MCF 10A (cell line): ENCODE measurements at regions not wholly inside any gene's neighbourhood (a gene's known extent, or its start where the extent isn't known, plus 50 kb on each side); places are given as distances from the start of the nearest gene placed in this dataset.

Experiments
- BruUV-seq: library from RNA; stranded (reverse); fragments of 400-500 nt; replicated peaks from 2 replicates; lab custom pipeline; 2021; lab: Mats Ljungman, UMichigan
- CTCF ChIA-PET: fragments of 300-600 bp; sonication (Branson Sonifier 250); formaldehyde crosslinking; extraction: SDS; loops from one replicate; lab custom pipeline; 2021; ENCODE audit warnings: antibody characterized with exemption, inconsistent platforms; lab: Yijun Ruan, JAX
- POLR2A ChIA-PET: fragments of 300-600, 350-650 bp; sonication (Branson Sonifier 250); formaldehyde crosslinking; extraction: SDS; loops from one replicate; lab custom pipeline; 2020; ENCODE audit warnings: antibody characterized with exemption, inconsistent platforms; lab: Yijun Ruan, JAX
- DNase-seq: peaks from one replicate; pipeline ENCODE4 v3.0.0-alpha.2; 2018; ENCODE audit not compliant: unreplicated experiment
- H3K27ac Mint-ChIP-seq: one replicate; pipeline ENCODE4 v1.8.0; 2022; ENCODE audit warnings: mild to moderate bottlenecking, low read depth, mixed read lengths; ENCODE audit not compliant: unreplicated experiment
- H3K27me3 Mint-ChIP-seq: one replicate; pipeline ENCODE4 v1.8.0; 2022; ENCODE audit warnings: mixed read lengths; ENCODE audit not compliant: insufficient read depth, unreplicated experiment
- H3K36me3 Mint-ChIP-seq: one replicate; pipeline ENCODE4 v1.8.0; 2022; ENCODE audit warnings: mild to moderate bottlenecking, moderate library complexity, mixed read lengths; ENCODE audit not compliant: insufficient read depth, unreplicated experiment
- H3K4me1 Mint-ChIP-seq: one replicate; pipeline ENCODE4 v1.8.0; 2022; ENCODE audit warnings: mixed read lengths; ENCODE audit not compliant: insufficient read depth, unreplicated experiment
- H3K4me3 Mint-ChIP-seq: one replicate; pipeline ENCODE4 v1.8.0; 2022; ENCODE audit warnings: mild to moderate bottlenecking, moderate library complexity, mixed read lengths; ENCODE audit not compliant: unreplicated experiment
- H3K9me3 Mint-ChIP-seq: one replicate; pipeline ENCODE4 v1.8.0; 2022; ENCODE audit warnings: mixed read lengths; ENCODE audit not compliant: unreplicated experiment
- intact Hi-C: fragments of 100-400 bp; cut with micrococcal nuclease; formaldehyde crosslinking; loops from 2 replicates; pipeline ENCODE4 v1.14.1; 2022
- TF ChIP-seq, protein P1 (sequence below): fragments of 200-600 bp; IDR thresholded peaks from one replicate; pipeline ENCODE4 v1.8.0; 2022; ENCODE audit warnings: antibody characterized with exemption, mild to moderate bottlenecking; ENCODE audit not compliant: unreplicated experiment

GRCh38 chr2:85961053-85961452, 72.3 kb upstream of the ST3GAL5 start:
- intact Hi-C loops: no loop called here
- ChIA-PET POLR2A (no interaction called here), CTCF (interaction anchor here (0.6 kb wide), 1 partner anchor 661 kb away, joined by 4 read pairs; no protein-coding TSS in a partner anchor)
- no peak overlapping the region for H3K27ac Mint-ChIP-seq
- H3K27me3 Mint-ChIP-seq: no peaks in the 10 kb centered on the region
- no peak overlapping the region for H3K4me3 Mint-ChIP-seq
- H3K4me1 Mint-ChIP-seq: peaks cover 8% of the 10 kb centered on the region
- no peak for DNase-seq
- BruUV-seq: no TSS peak
- TF ChIP-seq, protein P1, sequence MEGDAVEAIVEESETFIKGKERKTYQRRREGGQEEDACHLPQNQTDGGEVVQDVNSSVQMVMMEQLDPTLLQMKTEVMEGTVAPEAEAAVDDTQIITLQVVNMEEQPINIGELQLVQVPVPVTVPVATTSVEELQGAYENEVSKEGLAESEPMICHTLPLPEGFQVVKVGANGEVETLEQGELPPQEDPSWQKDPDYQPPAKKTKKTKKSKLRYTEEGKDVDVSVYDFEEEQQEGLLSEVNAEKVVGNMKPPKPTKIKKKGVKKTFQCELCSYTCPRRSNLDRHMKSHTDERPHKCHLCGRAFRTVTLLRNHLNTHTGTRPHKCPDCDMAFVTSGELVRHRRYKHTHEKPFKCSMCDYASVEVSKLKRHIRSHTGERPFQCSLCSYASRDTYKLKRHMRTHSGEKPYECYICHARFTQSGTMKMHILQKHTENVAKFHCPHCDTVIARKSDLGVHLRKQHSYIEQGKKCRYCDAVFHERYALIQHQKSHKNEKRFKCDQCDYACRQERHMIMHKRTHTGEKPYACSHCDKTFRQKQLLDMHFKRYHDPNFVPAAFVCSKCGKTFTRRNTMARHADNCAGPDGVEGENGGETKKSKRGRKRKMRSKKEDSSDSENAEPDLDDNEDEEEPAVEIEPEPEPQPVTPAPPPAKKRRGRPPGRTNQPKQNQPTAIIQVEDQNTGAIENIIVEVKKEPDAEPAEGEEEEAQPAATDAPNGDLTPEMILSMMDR: no peak
- no peaks in the 10 kb centered on the region for H3K36me3 Mint-ChIP-seq
- no peaks in the 10 kb centered on the region for H3K9me3 Mint-ChIP-seq

- H3K27me3 Mint-ChIP-seq: no peaks in the 10 kb centered on the region
- H3K27ac Mint-ChIP-seq: no peak overlapping the region
- ChIA-PET POLR2A (interaction anchor here (0.7 kb wide), 1 partner anchor 32 kb away, joined by 3 read pairs; no protein-coding TSS in a partner anchor), CTCF (interaction anchor here (0.9 kb wide), 1 partner anchor 15 kb away, joined by 3 read pairs; no protein-coding TSS in a partner anchor)
- no peaks in the 10 kb centered on the region for H3K36me3 Mint-ChIP-seq
- intact Hi-C loops: no loop called here
- TF ChIP-seq, protein P1: no peak
- no peak overlapping the region for H3K4me3 Mint-ChIP-seq
- peaks cover 13% of the 10 kb centered on the region for H3K4me1 Mint-ChIP-seq
- BruUV-seq: no TSS peak
- no peak for DNase-seq
- no peaks in the 10 kb centered on the region for H3K9me3 Mint-ChIP-seq
Observed at GRCh38 chr2:85959826-85960225, 71.0 kb upstream of the ST3GAL5 start.

DNA sequence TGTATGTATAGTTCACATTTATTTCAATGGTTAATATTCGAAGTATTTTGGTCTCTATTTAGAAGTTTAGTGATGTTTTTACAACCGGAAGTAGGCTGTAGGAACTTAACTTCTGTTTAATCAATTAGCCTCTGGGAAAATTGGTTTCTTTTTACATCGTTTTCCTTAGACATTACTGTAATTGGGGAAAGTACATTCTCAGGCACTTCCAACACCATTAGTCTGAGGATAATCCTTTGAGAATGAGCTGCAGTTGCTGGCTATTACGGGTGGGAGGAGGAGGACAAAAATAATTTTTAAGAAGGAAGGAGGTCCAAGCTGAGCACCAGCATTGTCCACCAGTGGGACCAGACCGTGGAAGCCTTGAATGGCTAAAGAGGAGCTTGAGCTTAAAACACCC, 70.4 kb upstream of the ST3GAL5 start:
- Mint-ChIP-seq H3K27me3 (no peaks in the 10 kb centered on the region), H3K36me3 (no peaks in the 10 kb centered on the region), H3K4me1 (peaks cover 14% of the 10 kb centered on the region), H3K27ac (no peak overlapping the region), H3K9me3 (no peaks in the 10 kb centered on the region), H3K4me3 (no peak overlapping the region)
- ChIA-PET CTCF (interaction anchor here (0.6 kb wide), 1 partner anchor 456 kb away, joined by 5 read pairs; no protein-coding TSS in a partner anchor), POLR2A (no interaction called here)
- no TSS peak for BruUV-seq
- intact Hi-C loops: no loop called here
- TF ChIP-seq, protein P1: no peak
- no peak for DNase-seq

GRCh38 chr2:85958731-85959130, 69.9 kb upstream of the ST3GAL5 start:
- Mint-ChIP-seq H3K27ac (no peak overlapping the region), H3K27me3 (no peaks in the 10 kb centered on the region), H3K4me1 (peaks cover 14% of the 10 kb centered on the region), H3K36me3 (no peaks in the 10 kb centered on the region), H3K4me3 (no peak overlapping the region), H3K9me3 (no peaks in the 10 kb centered on the region)
- intact Hi-C loops: no loop called here
- ChIA-PET CTCF (interaction anchor here (0.5 to 0.6 kb wide), 3 partner anchors 121 to 456 kb away, joined by 3 to 5 read pairs (median 3); no protein-coding TSS in a partner anchor), POLR2A (interaction anchor here (0.7 kb wide), 2 partner anchors 14 to 72 kb away, joined by 3 to 4 read pairs; no protein-coding TSS in a partner anchor)
- TF ChIP-seq, protein P1: no peak
- no peak for DNase-seq
- BruUV-seq: no TSS peak
